Endodermal cell (in vitro differentiated cells): ENCODE measurements at regions not wholly inside any gene's neighbourhood (a gene's known extent, or its start where the extent isn't known, plus 50 kb on each side); places are given as distances from the start of the nearest gene placed in this dataset.

Source experiments
- DNase-seq: peaks from one replicate; pipeline ENCODE4 v3.0.0-alpha.2; 2017
- H3K27ac ChIP-seq: 2 replicates; pipeline ENCODE4 v1.5.1; 2013; ENCODE audit warnings: mild to moderate bottlenecking, low read depth, low read length, moderate library complexity
- H3K27me3 ChIP-seq: 2 replicates; pipeline ENCODE4 v1.6.1; 2013; ENCODE audit warnings: mild to moderate bottlenecking, low read length, moderate library complexity; ENCODE audit not compliant: insufficient read depth, control insufficient read depth, poor library complexity, severe bottlenecking
- H3K36me3 ChIP-seq: 2 replicates; pipeline ENCODE4 v1.7.0; 2013; ENCODE audit warnings: mild to moderate bottlenecking, low read length, moderate library complexity; ENCODE audit not compliant: control insufficient read depth, insufficient read depth
- H3K4me1 ChIP-seq: one replicate; pipeline ENCODE4 v1.7.0; 2013; ENCODE audit warnings: low read length; ENCODE audit not compliant: control insufficient read depth, insufficient read depth
- H3K4me3 ChIP-seq: 2 replicates; pipeline ENCODE4 v1.5.1; 2013; ENCODE audit warnings: mild to moderate bottlenecking, low read length, moderate library complexity
- H3K9ac ChIP-seq: 2 replicates; pipeline ENCODE4 v1.6.1; 2013; ENCODE audit warnings: mild to moderate bottlenecking, low read length, moderate library complexity; ENCODE audit not compliant: poor library complexity, severe bottlenecking; ENCODE audit errors: extremely low read depth
- H3K9me3 ChIP-seq: 2 replicates; pipeline ENCODE4 v1.6.1; 2013; ENCODE audit warnings: mild to moderate bottlenecking, low read length, moderate library complexity; ENCODE audit not compliant: control insufficient read depth
- H3K27ac Mint-ChIP-seq: 2 replicates; pipeline ENCODE4 v1.8.0; 2020; ENCODE audit warnings: mixed read lengths
- H3K27me3 Mint-ChIP-seq: 2 replicates; pipeline ENCODE4 v1.8.0; 2021; ENCODE audit warnings: mild to moderate bottlenecking, mixed read lengths; ENCODE audit not compliant: insufficient read depth
- H3K36me3 Mint-ChIP-seq: 2 replicates; pipeline ENCODE4 v1.8.0; 2020; ENCODE audit warnings: low read depth, mixed read lengths
- H3K4me1 Mint-ChIP-seq: 2 replicates; pipeline ENCODE4 v1.8.0; 2020; ENCODE audit warnings: mixed read lengths
- H3K4me3 Mint-ChIP-seq: 2 replicates; pipeline ENCODE4 v1.8.0; 2020; ENCODE audit warnings: mild to moderate bottlenecking, moderate library complexity, mixed read lengths
- H3K9me3 Mint-ChIP-seq: 2 replicates; pipeline ENCODE4 v1.8.0; 2020; ENCODE audit warnings: mild to moderate bottlenecking, mixed read lengths
- WGBS, 2 experiments: methylation state at CpG; one replicate each; pipeline versions ENCODE4 v1.1.5 to v1.1.7; 2013; ENCODE audit warnings: missing lambda C conversion rate in 2 of 2, mixed read lengths in 1 of 2; ENCODE audit not compliant: insufficient coverage in 1 of 2, insufficient read length in 1 of 2; 5-methylcytosine and 5-hydroxymethylcytosine counted together
- TF ChIP-seq, protein P1 (sequence below): fragments of 200-600 bp; sonication (generic); conservative IDR thresholded peaks from 2 replicates; pipeline ENCODE4 v1.5.0; 2021; ENCODE audit warnings: antibody characterized with exemption, mild to moderate bottlenecking

DNA sequence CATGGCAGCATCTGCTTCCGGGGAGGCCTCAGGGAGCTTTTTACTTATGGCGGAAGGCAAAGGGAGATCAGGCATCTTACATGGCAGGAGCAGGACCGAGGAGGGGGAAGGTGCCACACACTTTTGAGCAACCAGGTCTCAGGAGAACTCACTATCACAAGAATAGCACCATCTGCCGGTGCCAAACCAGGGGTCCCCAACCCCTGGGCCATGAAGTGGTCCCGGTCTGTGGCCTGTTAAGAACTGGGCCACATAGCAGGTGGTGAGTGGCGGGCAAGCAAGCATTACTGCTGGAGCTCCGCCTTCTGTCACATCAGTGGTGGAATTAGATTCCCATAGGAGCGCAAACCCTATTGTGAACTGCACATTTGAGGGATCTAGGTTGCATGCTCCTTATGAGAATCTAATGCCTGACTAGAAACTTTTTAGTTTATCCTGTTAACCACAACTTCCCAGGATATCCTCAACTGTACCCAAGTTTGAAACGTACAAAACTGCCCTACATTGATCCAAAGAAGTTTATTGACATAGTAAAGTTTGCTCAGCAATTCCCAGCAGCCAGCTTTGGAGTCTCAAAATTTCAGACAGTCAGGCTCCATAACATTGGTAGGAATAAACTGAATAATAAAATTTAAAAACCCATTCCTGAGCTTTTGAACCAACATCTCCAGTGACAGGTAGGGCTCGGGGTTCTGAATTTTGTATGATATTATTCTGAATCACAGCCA, 228.4 kb upstream of the TAC1 start:
- Histone ChIP-seq H3K36me3 (no peaks in the 10 kb centered on the region), H3K27ac (no peak overlapping the region), H3K27me3 (no peaks in the 10 kb centered on the region), H3K9ac (no peak overlapping the region), H3K4me1 (no peaks in the 10 kb centered on the region), H3K4me3 (no peak overlapping the region), H3K9me3 (no peaks in the 10 kb centered on the region)
- 92 to 95% methylated on average over 7 to 10 of the region's 10 CpGs for WGBS, 2 experiments
- DNase-seq = peak; percentile 57
- Mint-ChIP-seq H3K27ac (no peak overlapping the region), H3K4me1 (no peaks in the 10 kb centered on the region), H3K4me3 (no peak overlapping the region), H3K9me3 (no peaks in the 10 kb centered on the region), H3K36me3 (no peaks in the 10 kb centered on the region), H3K27me3 (no peaks in the 10 kb centered on the region)
- TF ChIP-seq, protein P1, sequence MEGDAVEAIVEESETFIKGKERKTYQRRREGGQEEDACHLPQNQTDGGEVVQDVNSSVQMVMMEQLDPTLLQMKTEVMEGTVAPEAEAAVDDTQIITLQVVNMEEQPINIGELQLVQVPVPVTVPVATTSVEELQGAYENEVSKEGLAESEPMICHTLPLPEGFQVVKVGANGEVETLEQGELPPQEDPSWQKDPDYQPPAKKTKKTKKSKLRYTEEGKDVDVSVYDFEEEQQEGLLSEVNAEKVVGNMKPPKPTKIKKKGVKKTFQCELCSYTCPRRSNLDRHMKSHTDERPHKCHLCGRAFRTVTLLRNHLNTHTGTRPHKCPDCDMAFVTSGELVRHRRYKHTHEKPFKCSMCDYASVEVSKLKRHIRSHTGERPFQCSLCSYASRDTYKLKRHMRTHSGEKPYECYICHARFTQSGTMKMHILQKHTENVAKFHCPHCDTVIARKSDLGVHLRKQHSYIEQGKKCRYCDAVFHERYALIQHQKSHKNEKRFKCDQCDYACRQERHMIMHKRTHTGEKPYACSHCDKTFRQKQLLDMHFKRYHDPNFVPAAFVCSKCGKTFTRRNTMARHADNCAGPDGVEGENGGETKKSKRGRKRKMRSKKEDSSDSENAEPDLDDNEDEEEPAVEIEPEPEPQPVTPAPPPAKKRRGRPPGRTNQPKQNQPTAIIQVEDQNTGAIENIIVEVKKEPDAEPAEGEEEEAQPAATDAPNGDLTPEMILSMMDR = no peak

DNA sequence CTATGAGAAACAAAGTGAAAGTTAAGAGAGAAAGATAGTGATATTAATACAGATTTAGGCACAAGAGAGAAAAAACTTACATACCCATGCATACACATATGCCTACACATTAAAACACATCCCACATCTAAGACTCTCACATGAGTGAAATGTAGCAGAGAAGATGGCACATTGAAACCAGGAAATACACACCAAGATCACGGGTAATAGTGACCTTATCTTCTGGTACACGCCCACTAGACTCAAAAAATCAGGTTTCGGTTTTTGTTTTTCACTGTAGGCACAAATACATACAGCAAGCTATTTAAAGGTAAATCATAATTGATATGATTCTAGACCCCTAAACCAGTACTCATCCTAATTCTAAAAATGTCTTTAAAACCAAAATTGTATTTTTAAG, 225.2 kb upstream of the TAC1 start:
- Histone ChIP-seq H3K9ac (no peak overlapping the region), H3K4me3 (no peak overlapping the region), H3K36me3 (no peaks in the 10 kb centered on the region), H3K9me3 (no peaks in the 10 kb centered on the region), H3K27me3 (no peaks in the 10 kb centered on the region), H3K27ac (no peak overlapping the region), H3K4me1 (no peaks in the 10 kb centered on the region)
- no peak for DNase-seq
- TF ChIP-seq, protein P1 = no peak
- Mint-ChIP-seq H3K4me1 (peaks cover 2% of the 10 kb centered on the region), H3K4me3 (no peak overlapping the region), H3K36me3 (no peaks in the 10 kb centered on the region), H3K9me3 (no peaks in the 10 kb centered on the region), H3K27ac (no peak overlapping the region), H3K27me3 (no peaks in the 10 kb centered on the region)
- WGBS, 2 experiments = 65% methylated on average over 3 of the region's 3 CpGs; no CpG with 5 or more reads in 1 of the 2 experiments

- TF ChIP-seq, protein P1 = no peak
- Mint-ChIP-seq H3K27ac (peak overlapping the region; percentile 12), H3K36me3 (no peaks in the 10 kb centered on the region)
Observed at GRCh38 chr7:97512441-97513207, 219.3 kb upstream of the TAC1 start.

More at GRCh38 chr7:97512441-97513207, 219.3 kb upstream of the TAC1 start:
- Histone ChIP-seq H3K4me3 (no peak overlapping the region), H3K9ac (no peak overlapping the region), H3K4me1 (peaks cover 7% of the 10 kb centered on the region), H3K9me3 (no peaks in the 10 kb centered on the region), H3K27ac (no peak overlapping the region), H3K36me3 (no peaks in the 10 kb centered on the region), H3K27me3 (peaks cover 14% of the 10 kb centered on the region)
- H3K4me1 Mint-ChIP-seq = peaks cover 14% of the 10 kb centered on the region
- H3K4me3 Mint-ChIP-seq = no peak overlapping the region
- 97% methylated on average over 3 of the region's 3 CpGs; no CpG with 5 or more reads in 1 of the 2 experiments for WGBS, 2 experiments
- H3K27me3 Mint-ChIP-seq = peaks cover 15% of the 10 kb centered on the region
- DNase-seq = no peak
- H3K9me3 Mint-ChIP-seq = no peaks in the 10 kb centered on the region
